ENCODE measurements at regions not wholly inside any gene's neighbourhood (a gene's known extent, or its start where the extent isn't known, plus 50 kb on each side); places are given as distances from the start of the nearest gene placed in this dataset.
A peak's percentile ranks its signal among the peaks of the same experiment; 100 is the strongest.

DNA sequence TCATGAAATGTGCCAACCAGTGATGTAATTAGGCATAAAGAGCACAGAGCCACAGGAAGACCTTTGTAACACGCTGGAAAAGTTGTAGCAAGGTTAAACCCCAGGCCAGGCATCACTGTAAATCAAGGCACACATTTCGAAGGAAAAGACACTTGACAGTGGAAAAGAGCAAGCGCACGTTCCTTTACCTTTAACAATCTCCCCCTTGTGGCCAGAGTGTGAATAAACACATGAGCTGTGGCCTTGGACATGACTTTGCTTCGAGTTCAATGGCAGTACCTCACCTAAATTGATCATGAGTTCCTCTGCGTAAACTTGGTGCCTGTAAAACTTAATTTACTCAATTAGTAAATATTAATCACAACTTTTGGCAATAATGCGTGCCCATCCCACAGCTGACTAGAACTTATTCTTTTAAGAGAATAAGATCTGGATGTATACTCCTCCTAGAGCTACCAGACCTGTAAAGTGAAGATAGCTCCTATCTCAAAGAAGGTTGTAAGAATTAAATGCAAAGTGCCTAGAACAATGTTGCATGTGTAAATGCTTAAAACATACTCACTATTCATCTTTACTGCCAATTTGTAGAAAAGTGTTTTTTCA is 757.0 kb upstream of the NECTIN3 start:
- Histone ChIP-seq H3K36me3 (ENCODE audit: control insufficient read depth, insufficient read depth, low read length) (no peaks in the 10 kb centered on the region), H3K79me2 (ENCODE audit: control insufficient read depth, insufficient read depth, low read length) (no peaks in the 10 kb centered on the region), H3K27ac (ENCODE audit: extremely low read depth, low read depth, low read length) (no peak overlapping the region), H3K9me1 (ENCODE audit: control insufficient read depth, insufficient read depth, low read length) (no peaks in the 10 kb centered on the region), H3K9ac (ENCODE audit: insufficient read depth in 1 of 2, low read depth in 2 of 2, low read length in 2 of 2) (no peak overlapping the region), H3K4me2 (ENCODE audit: insufficient read depth, low read length) (no peak overlapping the region), H3K4me3 (no peak overlapping the region), H4K20me1 (replicated peaks; ENCODE audit: control insufficient read depth, insufficient read depth, low read length) (no peaks in the 10 kb centered on the region), H3K27me3 (ENCODE audit: control insufficient read depth in 2 of 2, insufficient read depth in 2 of 2, low read length in 2 of 2) (no peaks in the 10 kb centered on the region), H3K9me3 (replicated peaks; ENCODE audit: control insufficient read depth, insufficient read depth, low read depth, low read length) (no peaks in the 10 kb centered on the region), H3K4me1 (replicated peaks in 1 of 2; ENCODE audit: control insufficient read depth in 2 of 2, insufficient read depth in 2 of 2, low read length in 2 of 2) (no peaks in the 10 kb centered on the region), H2AFZ (ENCODE audit: low read depth, low read length) (no peak overlapping the region)
- intact Hi-C loops (cut with micrococcal nuclease), result loop anchor here (5.0 kb wide), 1 partner anchor 1037 kb away; no protein-coding TSS in a partner anchor
- ChIA-PET CTCF (ENCODE audit: low intra/inter-chr PET ratio) (no interaction called here), POLR2A (interaction anchor here (0.7 kb wide), 1 partner anchor 509 kb away, joined by 3 read pairs; no protein-coding TSS in a partner anchor)
- 0% methylated on average over 7 of the region's 7 CpGs for WGBS (ENCODE audit: insufficient coverage, low coverage, missing lambda C conversion rate)
- DNase-seq (ENCODE audit: extremely low read depth in 1 of 4, low spot score in 3 of 4), result peak; percentile 15 to 56 (median 42)
- FAIRE-seq, result peak; percentile 83
- peak; percentile 78 for ATAC-seq
- in situ Hi-C loops (cut with MboI), result no loop called here
- no TSS peak for BruUV-seq (replicated peaks)
- TF ChIP-seq RAD21 (CRISPR knock-in tag; conservative IDR thresholded peaks at IDR 0.05 in 1 of 2, IDR thresholded peaks at IDR 0.05 in 1 of 2), result peak in 1 of 2 experiments; percentile 56; a peak in 2 of 4 replicates
- TF ChIP-seq, protein P1, sequence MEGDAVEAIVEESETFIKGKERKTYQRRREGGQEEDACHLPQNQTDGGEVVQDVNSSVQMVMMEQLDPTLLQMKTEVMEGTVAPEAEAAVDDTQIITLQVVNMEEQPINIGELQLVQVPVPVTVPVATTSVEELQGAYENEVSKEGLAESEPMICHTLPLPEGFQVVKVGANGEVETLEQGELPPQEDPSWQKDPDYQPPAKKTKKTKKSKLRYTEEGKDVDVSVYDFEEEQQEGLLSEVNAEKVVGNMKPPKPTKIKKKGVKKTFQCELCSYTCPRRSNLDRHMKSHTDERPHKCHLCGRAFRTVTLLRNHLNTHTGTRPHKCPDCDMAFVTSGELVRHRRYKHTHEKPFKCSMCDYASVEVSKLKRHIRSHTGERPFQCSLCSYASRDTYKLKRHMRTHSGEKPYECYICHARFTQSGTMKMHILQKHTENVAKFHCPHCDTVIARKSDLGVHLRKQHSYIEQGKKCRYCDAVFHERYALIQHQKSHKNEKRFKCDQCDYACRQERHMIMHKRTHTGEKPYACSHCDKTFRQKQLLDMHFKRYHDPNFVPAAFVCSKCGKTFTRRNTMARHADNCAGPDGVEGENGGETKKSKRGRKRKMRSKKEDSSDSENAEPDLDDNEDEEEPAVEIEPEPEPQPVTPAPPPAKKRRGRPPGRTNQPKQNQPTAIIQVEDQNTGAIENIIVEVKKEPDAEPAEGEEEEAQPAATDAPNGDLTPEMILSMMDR (IDR thresholded peaks at IDR 0.05 in 2 of 3, conservative IDR thresholded peaks at IDR 0.05 in 1 of 3; ENCODE audit: insufficient read depth in 2 of 3, low read depth in 1 of 3, low read length in 3 of 3), result peak; percentile 39 to 51 (median 50)
- TF ChIP-seq, protein P2, sequence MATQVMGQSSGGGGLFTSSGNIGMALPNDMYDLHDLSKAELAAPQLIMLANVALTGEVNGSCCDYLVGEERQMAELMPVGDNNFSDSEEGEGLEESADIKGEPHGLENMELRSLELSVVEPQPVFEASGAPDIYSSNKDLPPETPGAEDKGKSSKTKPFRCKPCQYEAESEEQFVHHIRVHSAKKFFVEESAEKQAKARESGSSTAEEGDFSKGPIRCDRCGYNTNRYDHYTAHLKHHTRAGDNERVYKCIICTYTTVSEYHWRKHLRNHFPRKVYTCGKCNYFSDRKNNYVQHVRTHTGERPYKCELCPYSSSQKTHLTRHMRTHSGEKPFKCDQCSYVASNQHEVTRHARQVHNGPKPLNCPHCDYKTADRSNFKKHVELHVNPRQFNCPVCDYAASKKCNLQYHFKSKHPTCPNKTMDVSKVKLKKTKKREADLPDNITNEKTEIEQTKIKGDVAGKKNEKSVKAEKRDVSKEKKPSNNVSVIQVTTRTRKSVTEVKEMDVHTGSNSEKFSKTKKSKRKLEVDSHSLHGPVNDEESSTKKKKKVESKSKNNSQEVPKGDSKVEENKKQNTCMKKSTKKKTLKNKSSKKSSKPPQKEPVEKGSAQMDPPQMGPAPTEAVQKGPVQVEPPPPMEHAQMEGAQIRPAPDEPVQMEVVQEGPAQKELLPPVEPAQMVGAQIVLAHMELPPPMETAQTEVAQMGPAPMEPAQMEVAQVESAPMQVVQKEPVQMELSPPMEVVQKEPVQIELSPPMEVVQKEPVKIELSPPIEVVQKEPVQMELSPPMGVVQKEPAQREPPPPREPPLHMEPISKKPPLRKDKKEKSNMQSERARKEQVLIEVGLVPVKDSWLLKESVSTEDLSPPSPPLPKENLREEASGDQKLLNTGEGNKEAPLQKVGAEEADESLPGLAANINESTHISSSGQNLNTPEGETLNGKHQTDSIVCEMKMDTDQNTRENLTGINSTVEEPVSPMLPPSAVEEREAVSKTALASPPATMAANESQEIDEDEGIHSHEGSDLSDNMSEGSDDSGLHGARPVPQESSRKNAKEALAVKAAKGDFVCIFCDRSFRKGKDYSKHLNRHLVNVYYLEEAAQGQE (IDR thresholded peaks at IDR 0.05; ENCODE audit: borderline replicate concordance), result peak; percentile 22; the same call in 1 of the 2 replicates
- TF ChIP-seq, protein P2 (CRISPR knock-in tag; IDR thresholded peaks at IDR 0.05; ENCODE audit: low read depth), result no peak
- TF ChIP-seq, protein P3, sequence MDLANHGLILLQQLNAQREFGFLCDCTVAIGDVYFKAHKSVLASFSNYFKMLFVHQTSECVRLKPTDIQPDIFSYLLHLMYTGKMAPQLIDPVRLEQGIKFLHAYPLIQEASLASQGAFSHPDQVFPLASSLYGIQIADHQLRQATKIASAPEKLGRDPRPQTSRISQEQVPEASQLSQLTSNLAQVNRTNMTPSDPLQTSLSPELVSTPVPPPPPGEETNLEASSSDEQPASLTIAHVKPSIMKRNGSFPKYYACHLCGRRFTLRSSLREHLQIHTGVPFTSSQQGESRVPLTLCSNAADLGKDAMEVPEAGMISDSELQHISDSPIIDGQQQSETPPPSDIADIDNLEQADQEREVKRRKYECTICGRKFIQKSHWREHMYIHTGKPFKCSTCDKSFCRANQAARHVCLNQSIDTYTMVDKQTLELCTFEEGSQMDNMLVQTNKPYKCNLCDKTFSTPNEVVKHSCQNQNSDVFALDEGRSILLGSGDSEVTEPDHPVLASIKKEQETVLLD (IDR thresholded peaks at IDR 0.05), result no peak
- TF ChIP-seq MECOM (CRISPR knock-in tag; IDR thresholded peaks at IDR 0.05), result no peak
- no peak for TF ChIP-seq TAF15 (IDR thresholded peaks at IDR 0.05; ENCODE audit: low read depth, low read length)
- no peak for TF ChIP-seq ZNF57 (CRISPR knock-in tag; IDR thresholded peaks at IDR 0.05)
- TF ChIP-seq SMC3 (conservative IDR thresholded peaks at IDR 0.05; ENCODE audit: insufficient read depth, low read depth, low read length), result peak; percentile 44; the same call in 1 of the 2 replicates
- no peak for TF ChIP-seq MTA3 (IDR thresholded peaks at IDR 0.05; ENCODE audit: borderline replicate concordance)
- no peak for TF ChIP-seq MAFG (tag; conservative IDR thresholded peaks at IDR 0.05)

Data from K562 (cell line).